HepG2 (cell line): ENCODE measurements at regions not wholly inside any gene's neighbourhood (a gene's known extent, or its start where the extent isn't known, plus 50 kb on each side); places are given as distances from the start of the nearest gene placed in this dataset.

ENCODE experiments used
- ATAC-seq: fragments of 200-7000 bp; cut with Tn5 transposase; 3 replicates; pipeline ENCODE4 v1.9.1; 2020; ENCODE audit warnings: mild to moderate bottlenecking, moderate library complexity
- BruUV-seq: library from RNA; stranded (reverse); fragments of 400-500 nt; replicated peaks from 2 replicates; lab custom pipeline; 2021; lab: Mats Ljungman, UMichigan
- CTCF ChIA-PET: fragments of 300-600 bp; formaldehyde crosslinking; extraction: SDS; loops from one replicate; lab custom pipeline; 2021; ENCODE audit warnings: low total read pairs, inconsistent platforms, low intra/inter-chr PET ratio; lab: Yijun Ruan, JAX
- POLR2A ChIA-PET: fragments of 350-600 bp; sonication (Branson Sonifier 250); formaldehyde crosslinking; loops from one replicate; lab custom pipeline; 2020; ENCODE audit warnings: antibody characterized with exemption, inconsistent platforms; lab: Yijun Ruan, JAX
- DNase-seq: peaks from one replicate; pipeline ENCODE4 v3.0.0-alpha.2; 2015; ENCODE audit warnings: low spot score
- FAIRE-seq: peaks from 3 replicates; lab custom pipeline; 2011; peaks lifted over from hg19 to GRCh38; lab: Jason Lieb, UNC
- H2AFZ ChIP-seq: one replicate; pipeline ENCODE4 v1.6.1; 2011; ENCODE audit warnings: low read length, inconsistent platforms
- H3K27ac ChIP-seq: fragments of 300-600 bp; 3 replicates; pipeline ENCODE4 v1.8.0; 2011; ENCODE audit warnings: mixed run types, mild to moderate bottlenecking, mixed read lengths, low read length, inconsistent platforms; ENCODE audit not compliant: insufficient read depth; ENCODE audit errors: extremely low read length
- H3K27me3 ChIP-seq, 2 experiments: fragments of 200-600 bp in 1 of 2; 2 replicates in 1 of 2; 3 replicates in 1 of 2; pipeline versions ENCODE4 v1.6.0 to v1.8.0; 2011; ENCODE audit warnings: low read length in 2 of 2, mild to moderate bottlenecking in 2 of 2, moderate library complexity in 2 of 2, inconsistent platforms in 1 of 2; ENCODE audit not compliant: insufficient read depth in 2 of 2, control insufficient read depth in 1 of 2
- H3K36me3 ChIP-seq, 2 experiments: fragments of 200-600 bp in 1 of 2; replicated peaks in 1 of 2; 2 replicates in 1 of 2; 3 replicates in 1 of 2; pipeline versions ENCODE4 v1.5.1 to v1.8.0; 2011; ENCODE audit warnings: low read length in 2 of 2, inconsistent platforms in 1 of 2; ENCODE audit not compliant: insufficient read depth in 2 of 2, control insufficient read depth in 1 of 2
- H3K4me1 ChIP-seq: 2 replicates; pipeline ENCODE4 v1.5.1; 2012; ENCODE audit warnings: low read length, inconsistent platforms; ENCODE audit not compliant: insufficient read depth
- H3K4me2 ChIP-seq: 2 replicates; pipeline ENCODE4 v1.6.0; 2011; ENCODE audit warnings: low read depth, low read length, inconsistent platforms
- H3K4me3 ChIP-seq, 3 experiments: fragments of 200-600 bp in 1 of 3; sonication (generic), shearing (Covaris generic) in 1 of 3; replicated peaks in 1 of 3; 2 replicates each; pipeline ENCODE4 v1.5.1; 2011 to 2016; ENCODE audit warnings: low read length in 3 of 3, inconsistent platforms in 2 of 3, low read depth in 2 of 3, mild to moderate bottlenecking in 2 of 3, control low read depth in 1 of 3, mixed read lengths in 1 of 3; ENCODE audit not compliant: insufficient read depth in 1 of 3
- H3K79me2 ChIP-seq: one replicate; pipeline ENCODE4 v1.6.1; 2011; ENCODE audit warnings: low read length, inconsistent platforms; ENCODE audit not compliant: insufficient read depth
- H3K9ac ChIP-seq: 2 replicates; pipeline ENCODE4 v1.6.0; 2011; ENCODE audit warnings: mild to moderate bottlenecking, low read depth, low read length, inconsistent platforms; ENCODE audit not compliant: insufficient read depth
- H3K9me3 ChIP-seq: 2 replicates; pipeline ENCODE4 v1.5.1; 2012; ENCODE audit warnings: mild to moderate bottlenecking, low read length
- H4K20me1 ChIP-seq: 2 replicates; pipeline ENCODE4 v1.6.0; 2011; ENCODE audit warnings: inconsistent platforms, mild to moderate bottlenecking, low read length, moderate library complexity; ENCODE audit not compliant: insufficient read depth
- CAMTA2 ChIP-seq: sonication (generic); formaldehyde crosslinking; IDR thresholded peaks from 2 replicates; pipeline ENCODE4 v1.4.0; 2020; ENCODE audit warnings: mild to moderate bottlenecking, missing genetic modification reagents, borderline replicate concordance
- E2F1 ChIP-seq: sonication (generic); formaldehyde crosslinking; IDR thresholded peaks from 2 replicates; pipeline ENCODE4 v1.5.0; 2020; ENCODE audit warnings: missing genetic modification reagents
- HIVEP1 ChIP-seq: sonication (generic); formaldehyde crosslinking; IDR thresholded peaks from 2 replicates; pipeline ENCODE4 v1.4.0; 2020; ENCODE audit warnings: mild to moderate bottlenecking, missing genetic modification reagents
- HMGXB3 ChIP-seq: sonication (generic); formaldehyde crosslinking; IDR thresholded peaks from 2 replicates; pipeline ENCODE4 v1.4.0; 2020; ENCODE audit warnings: missing genetic modification reagents, borderline replicate concordance
- ZBTB3 ChIP-seq: sonication (generic); formaldehyde crosslinking; IDR thresholded peaks from 2 replicates; pipeline ENCODE4 v1.4.0; 2020; ENCODE audit warnings: low read depth, mild to moderate bottlenecking, moderate library complexity, missing genetic modification reagents, borderline replicate concordance
- ZFP1 ChIP-seq: IDR thresholded peaks from 2 replicates; pipeline ENCODE4 v1.6.1; 2016
- ZNF609 ChIP-seq: sonication (generic); formaldehyde crosslinking; IDR thresholded peaks from 2 replicates; pipeline ENCODE4 v1.4.0; 2020; ENCODE audit warnings: mild to moderate bottlenecking, missing genetic modification reagents, borderline replicate concordance
- ZNF704 ChIP-seq: sonication (generic); formaldehyde crosslinking; IDR thresholded peaks from 2 replicates; pipeline ENCODE4 v1.8.1; 2023; ENCODE audit warnings: mild to moderate bottlenecking, inconsistent platforms, moderate library complexity, missing genetic modification reagents, borderline replicate concordance
- WGBS: methylation state at CpG from one replicate; pipeline ENCODE4 v1.1.6; 2017; ENCODE audit warnings: low lambda C conversion rate; 5-methylcytosine and 5-hydroxymethylcytosine counted together
- in situ Hi-C: cut with HindIII; loops from 2 replicates; pipeline ENCODE4 v1.10.0; 2017; ENCODE audit warnings: low pct_unique_long_range_greater_than_20kb; ENCODE audit not compliant: extremely low pct_ligation_motif_present
- intact Hi-C: fragments of 100-400 bp; cut with micrococcal nuclease; formaldehyde crosslinking; loops from one replicate; pipeline ENCODE4 v1.10.0; 2022; ENCODE audit not compliant: unreplicated experiment

GRCh38 chr4:35534962-35535361, 709.4 kb downstream of the ARAP2 start:
- Histone ChIP-seq H3K79me2 (no peaks in the 10 kb centered on the region), H3K27ac (no peak overlapping the region), H3K9me3 (no peaks in the 10 kb centered on the region), H4K20me1 (no peaks in the 10 kb centered on the region), H3K4me3 (no peak overlapping the region), H2AFZ (no peak overlapping the region), H3K27me3 (no peaks in the 10 kb centered on the region), H3K4me2 (no peak overlapping the region), H3K4me1 (no peaks in the 10 kb centered on the region), H3K9ac (no peak overlapping the region), H3K36me3 (no peaks in the 10 kb centered on the region)
- DNase-seq (no peak), FAIRE-seq (no peak), ATAC-seq (no peak)
- in situ Hi-C loops (no loop called here), intact Hi-C loops (no loop called here)
- CTCF ChIA-PET, result no interaction called here
- POLR2A ChIA-PET, result no interaction called here
- 1% methylated on average over 5 of the region's 5 CpGs for WGBS
- no TSS peak for BruUV-seq
- TF ChIP-seq E2F1 (CRISPR knock-in tag), result no peak
- TF ChIP-seq CAMTA2, result no peak
- no peak for TF ChIP-seq ZBTB3
- no peak for TF ChIP-seq HMGXB3 (CRISPR knock-in tag)
- TF ChIP-seq ZFP1 (CRISPR knock-in tag), result no peak
- no peak for TF ChIP-seq HIVEP1 (CRISPR knock-in tag)
- TF ChIP-seq ZNF609, result no peak
- TF ChIP-seq ZNF704 (CRISPR knock-in tag), result no peak
